MCF 10A (cell line): ENCODE measurements at regions not wholly inside any gene's neighbourhood (a gene's known extent, or its start where the extent isn't known, plus 50 kb on each side); places are given as distances from the start of the nearest gene placed in this dataset.

Experiments used
- BruUV-seq: library from RNA; stranded (reverse); fragments of 400-500 nt; replicated peaks from 2 replicates; lab custom pipeline; 2021; lab: Mats Ljungman, UMichigan
- CTCF ChIA-PET: fragments of 300-600 bp; sonication (Branson Sonifier 250); formaldehyde crosslinking; extraction: SDS; loops from one replicate; lab custom pipeline; 2021; ENCODE audit warnings: antibody characterized with exemption, inconsistent platforms; lab: Yijun Ruan, JAX
- POLR2A ChIA-PET: fragments of 300-600, 350-650 bp; sonication (Branson Sonifier 250); formaldehyde crosslinking; extraction: SDS; loops from one replicate; lab custom pipeline; 2020; ENCODE audit warnings: antibody characterized with exemption, inconsistent platforms; lab: Yijun Ruan, JAX
- DNase-seq: peaks from one replicate; pipeline ENCODE4 v3.0.0-alpha.2; 2018; ENCODE audit not compliant: unreplicated experiment
- H3K27ac Mint-ChIP-seq: one replicate; pipeline ENCODE4 v1.8.0; 2022; ENCODE audit warnings: mild to moderate bottlenecking, low read depth, mixed read lengths; ENCODE audit not compliant: unreplicated experiment
- H3K27me3 Mint-ChIP-seq: one replicate; pipeline ENCODE4 v1.8.0; 2022; ENCODE audit warnings: mixed read lengths; ENCODE audit not compliant: insufficient read depth, unreplicated experiment
- H3K36me3 Mint-ChIP-seq: one replicate; pipeline ENCODE4 v1.8.0; 2022; ENCODE audit warnings: mild to moderate bottlenecking, moderate library complexity, mixed read lengths; ENCODE audit not compliant: insufficient read depth, unreplicated experiment
- H3K4me1 Mint-ChIP-seq: one replicate; pipeline ENCODE4 v1.8.0; 2022; ENCODE audit warnings: mixed read lengths; ENCODE audit not compliant: insufficient read depth, unreplicated experiment
- H3K4me3 Mint-ChIP-seq: one replicate; pipeline ENCODE4 v1.8.0; 2022; ENCODE audit warnings: mild to moderate bottlenecking, moderate library complexity, mixed read lengths; ENCODE audit not compliant: unreplicated experiment
- H3K9me3 Mint-ChIP-seq: one replicate; pipeline ENCODE4 v1.8.0; 2022; ENCODE audit warnings: mixed read lengths; ENCODE audit not compliant: unreplicated experiment
- intact Hi-C: fragments of 100-400 bp; cut with micrococcal nuclease; formaldehyde crosslinking; loops from 2 replicates; pipeline ENCODE4 v1.14.1; 2022
- TF ChIP-seq, protein P1 (sequence below): fragments of 200-600 bp; IDR thresholded peaks from one replicate; pipeline ENCODE4 v1.8.0; 2022; ENCODE audit warnings: antibody characterized with exemption, mild to moderate bottlenecking; ENCODE audit not compliant: unreplicated experiment

DNA sequence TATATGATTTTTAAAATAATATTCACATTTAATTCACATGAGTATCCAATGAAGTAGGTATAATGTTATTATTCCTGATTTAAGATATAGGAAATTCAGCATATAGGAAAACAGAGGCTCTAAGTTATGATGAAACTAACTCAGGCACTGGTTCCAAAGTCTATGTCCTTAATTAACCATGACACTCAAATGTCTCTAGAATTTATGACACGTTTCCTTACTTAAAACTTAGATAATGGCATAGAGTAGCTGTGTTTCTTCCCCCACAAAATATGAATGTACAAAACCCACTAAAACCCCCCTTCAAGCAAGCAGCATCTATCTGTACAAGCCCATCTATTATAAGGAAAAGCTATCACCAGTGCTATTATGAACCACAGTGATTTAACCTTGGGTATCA is 72.9 kb upstream of the CDK1 start:
- Mint-ChIP-seq H3K9me3 (no peaks in the 10 kb centered on the region), H3K27ac (no peak overlapping the region), H3K4me1 (no peaks in the 10 kb centered on the region), H3K36me3 (no peaks in the 10 kb centered on the region), H3K4me3 (no peak overlapping the region), H3K27me3 (no peaks in the 10 kb centered on the region)
- intact Hi-C loops = no loop called here
- ChIA-PET CTCF (interaction anchor here (1.7 kb wide), 1 partner anchor 12 kb away, joined by 6 read pairs; no protein-coding TSS in a partner anchor), POLR2A (interaction anchor here (0.6 kb wide), 1 partner anchor 23 kb away, joined by 3 read pairs; no protein-coding TSS in a partner anchor)
- DNase-seq = no peak
- no TSS peak for BruUV-seq
- TF ChIP-seq, protein P1, sequence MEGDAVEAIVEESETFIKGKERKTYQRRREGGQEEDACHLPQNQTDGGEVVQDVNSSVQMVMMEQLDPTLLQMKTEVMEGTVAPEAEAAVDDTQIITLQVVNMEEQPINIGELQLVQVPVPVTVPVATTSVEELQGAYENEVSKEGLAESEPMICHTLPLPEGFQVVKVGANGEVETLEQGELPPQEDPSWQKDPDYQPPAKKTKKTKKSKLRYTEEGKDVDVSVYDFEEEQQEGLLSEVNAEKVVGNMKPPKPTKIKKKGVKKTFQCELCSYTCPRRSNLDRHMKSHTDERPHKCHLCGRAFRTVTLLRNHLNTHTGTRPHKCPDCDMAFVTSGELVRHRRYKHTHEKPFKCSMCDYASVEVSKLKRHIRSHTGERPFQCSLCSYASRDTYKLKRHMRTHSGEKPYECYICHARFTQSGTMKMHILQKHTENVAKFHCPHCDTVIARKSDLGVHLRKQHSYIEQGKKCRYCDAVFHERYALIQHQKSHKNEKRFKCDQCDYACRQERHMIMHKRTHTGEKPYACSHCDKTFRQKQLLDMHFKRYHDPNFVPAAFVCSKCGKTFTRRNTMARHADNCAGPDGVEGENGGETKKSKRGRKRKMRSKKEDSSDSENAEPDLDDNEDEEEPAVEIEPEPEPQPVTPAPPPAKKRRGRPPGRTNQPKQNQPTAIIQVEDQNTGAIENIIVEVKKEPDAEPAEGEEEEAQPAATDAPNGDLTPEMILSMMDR = no peak

DNA sequence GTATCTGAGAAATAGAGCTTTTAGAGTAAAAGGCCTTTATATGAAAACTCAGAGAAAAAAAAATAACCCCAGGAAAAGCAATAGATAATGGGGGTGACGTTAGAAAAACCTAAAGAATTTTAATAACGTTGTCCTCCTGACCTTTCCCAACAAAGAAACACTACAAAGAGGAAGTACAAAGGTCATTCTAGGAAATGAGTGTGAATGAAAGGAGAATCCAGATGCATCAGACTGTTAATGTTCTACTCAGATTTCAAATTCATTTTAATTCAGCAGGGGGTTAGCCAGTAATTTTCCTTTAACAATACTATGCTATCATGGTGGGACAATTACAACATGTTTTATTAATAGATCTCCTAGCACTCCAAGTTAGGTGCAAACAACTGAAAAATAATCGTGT is 73.8 kb upstream of the CDK1 start:
- Mint-ChIP-seq H3K4me1 (no peaks in the 10 kb centered on the region), H3K27ac (no peak overlapping the region), H3K9me3 (no peaks in the 10 kb centered on the region), H3K4me3 (no peak overlapping the region), H3K36me3 (no peaks in the 10 kb centered on the region), H3K27me3 (no peaks in the 10 kb centered on the region)
- BruUV-seq = no TSS peak
- intact Hi-C loops = no loop called here
- ChIA-PET CTCF (interaction anchor here (0.7 kb wide), 1 partner anchor 246 kb away, joined by 4 read pairs; no protein-coding TSS in a partner anchor), POLR2A (interaction anchor here (1.5 kb wide), 1 partner anchor 13 kb away, joined by 4 read pairs; no protein-coding TSS in a partner anchor)
- TF ChIP-seq, protein P1 = no peak
- no peak for DNase-seq

DNA sequence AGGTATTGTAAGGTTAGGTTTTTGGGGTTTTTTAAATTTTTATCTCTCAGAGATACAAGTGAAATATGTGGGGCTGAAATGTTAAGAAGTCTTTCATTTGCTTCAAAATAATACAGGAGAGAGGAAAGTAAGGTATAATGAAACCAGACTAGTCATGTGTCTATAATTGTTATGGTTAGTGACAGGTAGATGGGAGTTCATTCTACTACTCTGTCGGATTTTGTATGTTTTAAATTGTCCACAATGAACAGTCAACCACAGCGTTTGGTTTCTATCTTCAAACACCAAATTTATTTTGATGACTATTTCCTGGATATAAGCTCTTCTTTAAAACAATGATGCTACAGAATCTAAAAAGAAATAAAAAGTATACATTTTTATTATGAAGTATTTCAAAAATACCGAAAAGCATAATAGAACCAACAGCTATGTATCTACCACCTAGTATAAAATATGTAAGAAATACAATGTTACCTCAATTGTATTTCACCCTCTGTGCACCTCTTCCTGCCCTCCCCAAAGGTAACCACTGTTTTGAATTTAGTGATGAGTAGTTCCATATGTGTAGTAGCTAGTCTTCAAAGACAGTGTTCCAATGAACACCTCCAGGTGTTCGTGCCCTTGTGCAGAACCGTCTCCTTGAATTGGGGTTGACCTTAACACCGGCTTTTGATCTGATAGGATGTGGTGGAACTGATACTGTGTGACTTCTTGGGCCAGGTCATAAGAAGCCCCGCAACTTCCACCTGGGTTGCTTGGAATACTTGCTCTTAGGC is 74.8 kb upstream of the CDK1 start:
- H3K36me3 Mint-ChIP-seq = no peaks in the 10 kb centered on the region
- ChIA-PET POLR2A (interaction anchor here (0.6 to 1.5 kb wide), 3 partner anchors 14 to 502 kb away, joined by 3 to 4 read pairs (median 3); no protein-coding TSS in a partner anchor), CTCF (interaction anchor here (0.6 to 0.7 kb wide), 2 partner anchors 54 to 144 kb away, joined by 3 read pairs; no protein-coding TSS in a partner anchor)
- BruUV-seq = no TSS peak
- DNase-seq = no peak
- H3K27ac Mint-ChIP-seq = no peak overlapping the region
- TF ChIP-seq, protein P1 = no peak
- no peaks in the 10 kb centered on the region for H3K27me3 Mint-ChIP-seq
- H3K9me3 Mint-ChIP-seq = no peaks in the 10 kb centered on the region
- H3K4me3 Mint-ChIP-seq = no peak overlapping the region
- H3K4me1 Mint-ChIP-seq = no peaks in the 10 kb centered on the region
- intact Hi-C loops = no loop called here

DNA sequence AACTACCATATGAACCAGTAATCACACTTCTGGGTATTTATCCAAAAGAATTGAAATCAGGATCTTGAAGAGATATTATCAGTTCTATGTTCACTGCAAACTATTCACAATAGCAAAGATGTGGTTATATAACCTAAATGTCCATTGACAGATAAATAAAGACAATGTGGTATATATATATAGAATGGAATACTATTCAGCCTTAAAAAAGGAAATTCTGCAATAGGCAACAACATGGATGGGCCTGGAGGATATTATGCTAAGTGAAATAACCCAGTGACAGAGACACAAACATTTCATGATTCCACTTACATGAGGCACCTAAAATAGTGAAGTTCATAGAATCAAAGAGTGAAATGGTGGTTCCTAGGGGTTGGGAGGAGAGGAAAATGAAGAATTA is 90.6 kb upstream of the CDK1 start:
- H3K4me1 Mint-ChIP-seq = no peaks in the 10 kb centered on the region
- no peaks in the 10 kb centered on the region for H3K36me3 Mint-ChIP-seq
- H3K9me3 Mint-ChIP-seq = no peaks in the 10 kb centered on the region
- CTCF ChIA-PET = no interaction called here
- no peak overlapping the region for H3K4me3 Mint-ChIP-seq
- no peak overlapping the region for H3K27ac Mint-ChIP-seq
- TF ChIP-seq, protein P1 = no peak
- no peak for DNase-seq
- no peaks in the 10 kb centered on the region for H3K27me3 Mint-ChIP-seq
- POLR2A ChIA-PET = interaction anchor here (0.9 kb wide), 1 partner anchor 16 kb away, joined by 3 read pairs; no protein-coding TSS in a partner anchor
- intact Hi-C loops = no loop called here
- no TSS peak for BruUV-seq
